Panc1 (cell line): ENCODE measurements at regions not wholly inside any gene's neighbourhood (a gene's known extent, or its start where the extent isn't known, plus 50 kb on each side); places are given as distances from the start of the nearest gene placed in this dataset.

Source experiments
- CTCF ChIP-seq: fragments of 450-650 bp; IDR thresholded peaks from 2 replicates; pipeline ENCODE4 v1.5.1; 2017; ENCODE audit warnings: mild to moderate bottlenecking
- POLR2AphosphoS5 ChIP-seq: IDR thresholded peaks from 2 replicates; pipeline ENCODE4 v1.6.1; 2012; ENCODE audit warnings: mild to moderate bottlenecking, low read depth, low read length, moderate library complexity
- REST ChIP-seq, 2 experiments: IDR thresholded peaks; 2 replicates each; pipeline ENCODE4 v1.6.1; 2011 to 2012; ENCODE audit warnings: low read depth in 2 of 2, control low read depth in 1 of 2, low read length in 1 of 2, mild to moderate bottlenecking in 1 of 2, moderate library complexity in 1 of 2; ENCODE audit not compliant: insufficient read depth in 1 of 2
- TCF7L2 ChIP-seq: IDR thresholded peaks from 2 replicates; pipeline ENCODE4 v1.6.1; 2011; ENCODE audit warnings: mild to moderate bottlenecking, low read depth, low read length, inconsistent platforms

GRCh38 chr14:105616802-105617192 is 90.4 kb downstream of the TMEM121 start:
- no peak for TF ChIP-seq REST (IDR thresholded peaks at IDR 0.05; ENCODE audit: insufficient read depth in 1 of 2, low read depth in 2 of 2, low read length in 1 of 2)
- no peak for TF ChIP-seq CTCF
- TF ChIP-seq POLR2AphosphoS5 = no peak
- TF ChIP-seq TCF7L2 = no peak
